ENCODE measurements at regions not wholly inside any gene's neighbourhood (a gene's known extent, or its start where the extent isn't known, plus 50 kb on each side); places are given as distances from the start of the nearest gene placed in this dataset.

GRCh38 chr15:73807865-73808264 is 54.7 kb upstream of the INSYN1 start:
- TF ChIP-seq CTCF (IDR thresholded peaks at IDR 0.05) (no peak), POLR2A (IDR thresholded peaks at IDR 0.05) (no peak)

Data from lower leg skin (tissue), 3 donors.